Stimulated activated CD4-positive, alpha-beta T cell treated with anti-CD3 and anti-CD28 coated beads, TNF-alpha, amount 100 ng/mL, for 48 hours (primary cell): ENCODE measurements at regions not wholly inside any gene's neighbourhood (a gene's known extent, or its start where the extent isn't known, plus 50 kb on each side); places are given as distances from the start of the nearest gene placed in this dataset.
"Not testable (repeated sequence)": the region's sequence is repeated elsewhere in the genome, so short reads cannot be mapped to it uniquely, and the experiment has no call there.

Experiments
- DNase-seq, 3 donors: peaks; one replicate each; pipeline ENCODE4 v3.0.0-alpha.2; 2020; ENCODE audit warnings: low read depth in 3 of 3

DNA sequence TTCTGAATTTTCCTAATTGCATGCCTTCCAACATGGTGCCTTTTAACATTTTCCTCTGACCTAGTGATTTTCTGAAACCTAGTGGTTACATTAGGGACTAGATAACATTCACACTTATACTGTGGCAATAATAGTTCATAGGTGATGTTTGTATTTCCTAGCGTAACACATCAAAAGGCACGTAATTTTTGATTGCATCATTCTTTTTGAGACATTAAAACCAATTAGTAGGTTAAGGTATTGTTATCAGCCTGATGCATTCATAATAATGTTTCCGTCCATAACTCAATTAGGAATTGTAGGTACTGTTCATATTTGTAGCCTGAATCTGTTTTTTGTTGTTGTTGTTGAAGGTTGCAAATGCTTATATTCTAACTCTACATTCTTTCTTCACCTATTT lies 192.4 kb downstream of the ANXA1 start:
- DNase-seq = no peak

DNA sequence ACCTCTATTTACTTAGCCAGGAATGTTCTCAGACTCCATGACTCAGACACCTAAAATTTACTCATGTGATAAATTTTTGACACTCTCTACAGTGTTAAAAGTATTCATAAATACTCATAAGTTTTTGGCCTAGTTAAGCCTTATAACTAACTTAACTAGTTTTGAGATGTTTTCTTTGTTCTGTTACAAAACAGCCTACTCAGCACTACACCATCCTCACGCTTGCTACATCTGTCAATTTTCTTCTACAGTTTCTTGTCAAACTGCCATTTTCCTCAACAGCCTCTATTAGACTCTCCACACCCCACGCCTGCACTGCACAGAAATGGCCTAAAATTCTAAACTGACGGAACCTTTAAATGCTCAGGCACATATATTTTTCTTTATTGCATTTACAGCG lies 195.5 kb downstream of the ANXA1 start:
- DNase-seq = no peak

DNA sequence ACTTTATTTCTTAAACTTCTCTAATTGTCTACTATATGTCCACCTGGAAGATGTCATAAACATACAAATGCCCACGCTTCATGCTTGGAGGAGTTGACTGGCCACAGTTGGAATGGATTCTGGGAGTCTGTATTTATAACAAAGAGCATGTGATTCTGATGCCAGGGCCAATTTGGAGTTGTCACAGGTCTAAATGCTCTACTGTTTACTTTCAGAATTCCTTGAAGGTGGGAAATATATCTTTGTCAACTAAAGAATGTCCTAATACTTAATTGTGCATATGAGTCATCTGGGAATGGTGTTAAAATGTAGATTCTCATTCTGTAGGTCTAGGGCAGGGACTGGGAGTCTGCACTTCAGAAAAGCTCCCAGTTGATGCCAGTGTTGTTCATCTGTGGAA lies 196.1 kb downstream of the ANXA1 start:
- DNase-seq = no peak

DNA sequence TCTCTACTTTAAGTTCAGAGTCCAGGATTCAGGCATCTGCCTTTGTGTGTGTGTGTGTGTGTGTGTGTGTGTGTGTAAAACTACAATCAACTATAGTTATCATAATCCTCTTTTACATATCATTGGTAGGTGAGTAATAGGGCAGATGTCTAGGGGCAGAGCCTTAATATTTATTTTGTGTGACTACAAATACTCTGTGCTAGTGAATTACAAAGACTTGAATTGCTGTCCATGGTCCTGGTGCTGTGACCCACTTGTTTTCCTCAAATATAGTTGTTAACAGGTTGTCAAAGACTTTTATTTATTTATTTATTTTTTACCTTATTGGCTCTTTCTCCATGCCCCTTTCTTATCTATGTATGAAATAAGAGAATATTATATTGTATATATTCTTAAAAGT lies 196.8 kb downstream of the ANXA1 start:
- DNase-seq = no peak

DNA sequence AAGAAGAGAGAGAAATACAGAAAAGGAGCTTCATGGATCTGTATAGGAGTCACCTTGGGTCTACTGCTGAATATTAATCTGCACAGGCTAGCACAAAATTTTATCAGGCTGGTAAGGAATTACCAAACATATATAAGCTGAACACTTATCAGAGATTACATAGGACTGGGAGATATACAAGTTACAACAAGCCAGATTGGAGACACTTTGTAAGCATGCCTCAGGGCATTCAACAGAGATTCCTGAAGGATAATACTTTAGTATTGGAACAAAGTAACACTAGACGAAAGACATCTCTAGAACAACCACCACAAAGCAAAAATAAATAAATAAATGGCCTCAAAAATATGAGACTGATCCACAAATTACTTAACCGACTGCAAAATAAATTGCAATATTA lies 197.8 kb downstream of the ANXA1 start:
- no peak for DNase-seq

DNA sequence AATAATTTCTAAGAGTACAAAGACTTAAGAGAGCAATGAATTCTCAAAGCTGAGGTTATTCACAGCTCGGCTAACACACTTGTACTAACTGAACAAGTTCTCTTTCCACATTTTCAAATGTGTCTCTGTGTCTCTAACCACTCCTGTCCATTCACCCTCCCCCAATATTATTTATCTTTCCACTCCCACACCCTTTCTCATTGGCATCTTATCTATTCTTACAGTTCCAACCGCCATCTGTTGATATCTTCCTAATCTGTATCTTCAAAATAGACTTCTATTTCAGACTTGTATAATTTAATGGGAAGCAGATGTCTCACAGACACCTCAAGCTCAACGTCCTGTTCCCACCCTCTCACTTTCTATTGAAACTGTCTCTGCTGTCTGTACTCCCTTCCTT lies 205.9 kb downstream of the ANXA1 start:
- DNase-seq = no peak

DNA sequence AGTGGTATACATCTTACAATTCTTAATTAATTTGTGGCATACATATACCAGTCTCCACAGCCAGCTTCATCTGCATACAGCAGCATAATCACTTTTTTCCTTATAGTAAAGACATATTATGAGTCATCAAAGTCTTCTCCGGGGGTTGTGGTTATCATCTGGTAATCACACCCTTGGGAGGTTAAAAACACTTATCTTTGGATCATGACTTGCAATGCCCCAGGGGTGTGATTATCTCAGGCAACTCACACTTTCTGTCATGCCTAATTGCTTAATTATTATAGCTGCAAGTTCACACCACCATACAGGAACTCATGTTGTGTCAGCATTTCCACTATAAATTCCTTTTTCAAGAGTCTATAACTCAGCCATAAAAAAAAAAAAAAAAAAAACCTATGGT lies 218.4 kb downstream of the ANXA1 start:
- DNase-seq = no peak

DNA sequence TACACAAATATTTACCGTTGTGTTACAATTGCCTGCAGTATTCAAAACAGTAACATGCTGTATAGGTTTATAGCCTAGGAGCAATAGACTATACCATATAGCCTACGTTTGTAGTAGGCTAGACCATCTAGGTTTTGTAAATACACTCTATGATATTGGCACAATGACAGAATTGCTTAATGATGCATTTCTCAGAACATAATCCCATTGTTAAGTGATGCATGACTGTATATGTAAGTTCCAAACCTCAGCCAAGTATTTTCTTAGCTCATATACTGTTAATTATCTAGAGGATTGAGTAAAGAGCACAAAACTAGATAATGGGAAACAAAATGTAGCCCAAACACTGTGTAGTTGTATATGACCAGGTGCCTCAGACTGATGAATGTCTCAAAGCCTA lies 220.1 kb downstream of the ANXA1 start:
- DNase-seq = no peak

DNA sequence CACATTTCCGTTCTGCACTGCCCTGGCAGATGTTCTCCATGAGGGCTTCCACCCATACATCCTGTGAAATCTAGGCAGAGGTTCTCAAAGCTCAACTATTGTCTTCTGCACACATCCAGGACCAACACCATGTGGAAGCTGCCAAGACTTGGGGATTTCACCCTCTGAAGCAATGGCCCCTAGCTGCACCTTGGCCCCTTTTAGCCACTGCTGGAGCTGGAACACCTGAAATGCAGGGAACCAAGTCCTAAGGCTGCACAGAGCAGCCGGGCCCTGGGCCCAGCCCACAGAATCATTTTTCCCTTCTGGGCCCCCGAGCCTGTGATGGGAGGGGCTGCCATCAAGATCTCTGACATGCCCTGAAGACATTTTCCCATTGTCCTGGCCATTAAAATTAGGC lies 228.7 kb downstream of the ANXA1 start:
- DNase-seq = no peak

DNA sequence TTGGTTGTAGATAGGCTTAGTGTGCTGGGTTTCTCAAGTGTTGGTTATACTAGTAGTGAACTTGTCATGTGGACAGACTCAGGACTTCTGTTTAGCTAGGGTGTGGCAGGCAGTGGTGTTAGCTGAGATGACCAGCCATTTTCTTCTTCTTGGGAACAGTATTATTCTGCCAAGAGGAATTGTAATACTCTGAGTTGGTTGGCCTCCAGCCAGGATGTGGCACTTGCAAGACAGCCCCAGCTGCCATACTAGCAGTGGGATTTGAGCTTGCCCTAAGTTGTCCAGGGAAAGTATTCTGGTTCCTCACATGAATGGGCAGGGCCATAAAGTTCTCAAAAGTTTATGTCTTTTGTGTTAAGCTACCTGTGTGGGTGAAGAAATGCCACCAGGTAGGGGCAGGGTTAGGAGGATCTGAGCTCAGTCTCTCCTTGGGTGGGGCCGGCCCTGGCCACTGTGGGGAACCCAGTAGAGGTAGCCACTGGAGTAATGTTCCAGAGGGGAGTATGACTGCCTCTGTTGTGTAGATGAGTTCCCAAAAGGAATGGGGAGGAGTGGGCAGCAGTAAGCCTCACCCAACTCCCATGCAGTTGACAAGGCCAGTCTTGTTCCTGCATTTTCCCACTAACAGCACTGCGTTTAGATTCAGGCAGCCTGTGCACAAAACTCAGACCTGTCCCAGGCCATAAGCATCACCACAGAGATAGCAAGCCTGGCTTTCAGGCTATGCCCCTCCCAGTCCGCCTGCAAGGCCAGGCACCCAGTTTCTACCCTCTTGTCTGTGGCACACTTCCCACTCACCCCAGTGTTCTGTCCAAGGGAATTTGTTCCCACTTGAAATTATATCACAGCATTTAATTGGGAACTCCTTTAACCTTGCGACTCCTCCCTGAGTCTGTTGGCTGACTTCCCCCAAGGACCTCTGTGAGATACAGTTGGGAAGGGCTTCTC lies 250.7 kb downstream of the ANXA1 start:
- DNase-seq = no peak

DNA sequence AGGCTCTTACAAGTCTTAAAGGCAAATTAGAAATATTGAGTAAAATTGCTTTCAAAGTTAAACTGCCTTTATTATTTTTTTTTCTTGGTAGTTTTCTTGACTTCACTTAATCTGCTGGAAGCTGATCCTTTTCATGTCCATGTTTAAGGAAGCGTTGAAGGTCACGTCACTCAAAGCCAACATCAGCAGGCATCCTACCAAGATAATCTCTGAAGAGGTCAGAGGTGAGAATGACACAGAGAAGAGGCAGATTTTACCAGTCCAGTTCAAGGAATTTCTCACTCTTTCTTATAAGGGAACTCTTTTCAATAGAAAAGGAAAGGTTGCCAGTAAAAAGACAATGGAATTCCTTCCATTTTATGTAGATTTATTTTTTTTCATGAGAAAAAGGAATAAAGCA lies 259.8 kb downstream of the ANXA1 start:
- no peak for DNase-seq

DNA sequence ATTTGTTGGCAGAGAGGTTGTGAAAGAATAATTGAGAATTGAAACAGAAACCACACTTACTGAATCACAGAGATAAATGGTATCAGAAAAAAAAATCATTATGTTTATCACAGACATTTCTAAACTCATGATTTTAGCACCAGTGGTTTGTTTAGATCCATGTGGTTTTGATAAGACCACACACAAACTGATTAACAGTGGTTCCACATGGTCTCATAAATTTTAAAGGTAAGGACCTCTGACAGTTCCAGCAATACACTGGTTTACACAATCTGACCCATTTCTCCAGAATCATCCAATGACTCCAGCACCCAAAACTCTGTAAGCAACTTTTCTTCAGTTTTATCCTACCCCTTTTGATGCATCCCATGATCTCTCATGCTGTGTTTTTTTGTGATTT lies 261.2 kb downstream of the ANXA1 start:
- DNase-seq = no peak

DNA sequence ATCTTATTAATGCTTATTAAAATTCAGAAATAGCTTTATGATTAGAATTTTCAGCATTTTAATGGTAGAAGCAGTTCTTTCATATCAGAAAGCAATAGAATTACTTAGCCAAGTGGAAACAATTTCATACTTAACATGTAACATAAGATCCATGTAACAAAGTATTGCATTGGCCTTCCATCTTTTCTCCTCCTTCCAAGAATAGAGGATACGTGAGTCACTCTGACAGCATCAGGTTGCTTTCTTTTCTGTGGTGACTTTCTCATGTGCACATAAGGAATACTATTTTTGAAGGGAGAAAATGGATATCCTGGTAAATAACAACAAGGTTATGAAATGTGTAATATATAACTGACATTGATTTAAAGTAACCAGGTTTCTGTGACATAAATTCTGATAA lies 272.2 kb downstream of the ANXA1 start:
- DNase-seq = no peak

DNA sequence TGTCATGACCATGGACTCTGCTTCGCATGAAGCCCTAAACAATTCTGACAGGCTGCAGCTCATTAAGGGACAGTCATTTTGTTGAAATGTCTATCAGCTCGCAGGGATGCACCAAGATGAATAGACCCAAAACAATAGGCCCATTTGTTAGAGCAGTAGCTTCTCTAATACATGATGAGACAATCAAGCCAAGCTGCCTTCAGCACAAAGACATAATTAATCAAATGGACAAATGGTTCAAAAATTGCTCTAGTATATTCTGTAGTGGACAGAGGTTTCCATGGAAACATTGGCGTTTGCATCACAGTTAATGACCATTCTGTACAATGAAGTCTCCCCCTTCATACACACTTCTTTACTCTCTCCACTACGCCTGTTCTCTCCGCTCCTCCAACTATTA lies 274.6 kb downstream of the ANXA1 start:
- DNase-seq = no peak

DNA sequence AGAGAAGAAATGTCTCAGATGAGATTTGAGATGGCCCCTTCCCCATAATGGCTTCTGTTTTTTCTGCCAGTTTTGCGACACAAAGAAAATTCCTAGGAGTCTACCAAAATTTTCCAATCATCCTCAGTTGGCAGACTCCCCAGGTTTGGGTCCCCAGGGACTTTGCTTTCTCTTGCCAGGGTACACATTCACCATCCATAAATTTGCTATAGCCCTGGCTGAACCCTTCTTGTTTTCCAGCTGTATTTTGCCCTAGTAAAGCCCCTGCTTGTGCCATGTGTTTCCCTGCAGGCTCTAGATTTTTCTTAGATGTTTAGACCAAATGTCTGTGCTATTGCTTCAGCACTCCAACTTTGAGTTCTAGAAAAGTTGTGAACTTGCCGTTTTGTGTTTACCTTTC lies 283.2 kb downstream of the ANXA1 start:
- DNase-seq = no peak

DNA sequence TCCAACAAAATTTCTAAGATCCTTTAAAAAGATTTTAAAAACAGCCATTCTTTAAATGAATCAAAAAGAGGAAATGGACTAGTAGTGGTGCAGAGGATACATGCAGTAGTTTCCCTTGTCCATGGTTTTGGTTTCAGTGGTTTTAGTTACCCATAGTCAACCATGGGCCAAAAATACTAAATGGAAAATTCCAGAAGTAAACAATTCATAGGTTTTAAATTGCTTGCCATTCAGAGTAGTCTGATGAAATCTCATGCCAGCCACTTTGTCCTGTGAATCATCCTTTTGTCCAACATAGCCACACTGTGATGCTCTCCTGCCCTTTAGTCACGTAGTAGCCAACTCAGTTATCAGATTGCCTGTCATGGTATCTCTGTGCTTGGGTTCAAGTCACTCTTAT lies 286.1 kb downstream of the ANXA1 start:
- no peak for DNase-seq

DNA sequence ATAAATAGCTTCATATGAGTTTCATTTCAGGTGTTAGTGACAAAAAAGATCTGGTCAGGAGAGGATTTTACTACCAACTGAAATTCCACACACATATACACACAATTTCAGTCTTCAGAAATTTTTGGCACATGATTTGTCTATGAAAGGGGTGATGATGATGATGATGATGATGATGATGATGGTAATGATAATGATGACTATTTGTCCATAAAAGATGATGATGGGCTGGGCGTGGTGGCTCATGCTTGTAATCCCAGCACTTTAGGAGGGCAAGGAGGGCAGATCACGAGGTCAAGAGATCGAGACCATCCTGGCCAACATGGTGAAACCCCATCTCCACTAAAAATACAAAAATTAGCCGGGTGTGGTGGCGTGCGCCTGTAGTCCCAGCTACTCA lies 288.2 kb downstream of the ANXA1 start:
- DNase-seq = not testable (repeated sequence)

DNA sequence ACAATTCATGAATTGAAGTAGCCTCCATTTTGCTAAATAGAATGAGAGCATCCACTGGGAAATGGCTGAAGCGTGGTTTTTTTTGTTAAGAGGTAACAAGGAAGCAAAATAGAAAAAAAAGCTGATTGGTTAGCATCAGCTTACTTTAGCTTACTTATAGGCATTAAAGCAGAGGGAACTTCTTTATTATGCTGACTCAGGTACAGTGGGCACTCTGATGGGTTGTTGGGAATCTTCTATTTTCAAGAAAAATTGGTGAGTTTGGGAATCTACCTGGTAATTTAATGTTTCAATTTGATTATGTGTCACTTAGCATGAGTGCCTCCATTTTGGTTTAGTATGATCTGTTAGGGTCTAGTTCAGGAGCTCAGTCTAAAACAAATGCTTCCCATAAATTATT lies 289.6 kb downstream of the ANXA1 start:
- no peak for DNase-seq

DNA sequence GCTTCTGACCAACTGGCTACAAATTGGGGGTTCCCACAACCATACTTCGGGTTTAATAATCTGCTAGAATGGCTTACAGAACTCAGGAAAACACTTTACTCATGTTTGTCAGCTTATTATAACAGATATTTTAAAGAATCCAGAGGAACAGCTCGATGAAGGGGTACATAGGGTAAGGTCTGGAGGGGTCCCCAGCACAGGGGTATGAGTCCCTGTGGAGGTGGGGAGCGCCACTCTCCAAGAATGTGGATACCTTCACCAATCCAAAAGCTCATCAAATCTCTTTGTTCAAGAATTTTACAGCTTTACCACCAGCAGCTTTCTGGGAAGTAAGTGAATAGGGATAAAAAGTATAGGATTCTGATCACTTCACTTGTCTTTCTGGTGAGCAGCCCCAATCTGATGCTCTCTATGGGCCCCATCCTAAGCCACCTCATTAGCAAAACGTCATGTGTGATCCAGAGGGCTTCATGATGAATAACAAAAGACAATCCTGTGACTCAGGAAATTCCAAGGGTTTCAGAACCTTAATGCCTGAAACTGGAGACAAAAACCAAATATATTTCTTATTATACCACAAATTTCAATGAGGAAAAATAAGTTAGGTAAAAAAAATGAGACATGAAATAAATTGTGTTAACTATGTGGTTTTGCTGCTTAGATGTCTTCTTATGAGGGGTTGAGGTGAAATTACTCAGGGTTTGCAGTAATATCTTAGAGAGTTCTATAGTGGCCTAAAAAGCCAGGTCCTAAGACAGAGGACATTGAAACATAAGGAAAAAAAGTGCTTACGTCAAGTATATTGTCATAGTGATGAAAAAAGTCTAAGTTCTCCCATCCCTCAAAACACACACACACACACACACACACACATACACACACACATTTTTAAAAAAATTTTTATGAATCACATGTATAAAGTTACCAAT lies 290.5 kb downstream of the ANXA1 start:
- DNase-seq = no peak

DNA sequence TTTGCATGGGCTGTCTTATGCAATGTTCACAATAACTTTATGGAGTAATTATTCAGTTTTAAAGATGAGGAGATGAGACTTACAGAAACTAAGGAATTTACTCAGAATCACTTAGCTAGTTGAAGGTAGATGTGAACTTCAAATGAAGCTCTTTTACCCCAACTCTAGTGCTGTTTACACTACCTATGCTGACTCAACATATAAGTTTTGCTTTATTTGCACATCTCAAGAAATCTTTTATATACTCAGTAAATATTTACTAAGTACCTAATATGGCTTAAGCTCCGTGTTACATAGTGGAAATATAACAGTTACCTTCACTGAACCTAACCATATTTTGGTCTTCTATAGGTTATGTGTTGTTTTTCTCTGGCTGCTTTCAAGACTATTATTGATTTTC lies 293.2 kb downstream of the ANXA1 start:
- DNase-seq = no peak

DNA sequence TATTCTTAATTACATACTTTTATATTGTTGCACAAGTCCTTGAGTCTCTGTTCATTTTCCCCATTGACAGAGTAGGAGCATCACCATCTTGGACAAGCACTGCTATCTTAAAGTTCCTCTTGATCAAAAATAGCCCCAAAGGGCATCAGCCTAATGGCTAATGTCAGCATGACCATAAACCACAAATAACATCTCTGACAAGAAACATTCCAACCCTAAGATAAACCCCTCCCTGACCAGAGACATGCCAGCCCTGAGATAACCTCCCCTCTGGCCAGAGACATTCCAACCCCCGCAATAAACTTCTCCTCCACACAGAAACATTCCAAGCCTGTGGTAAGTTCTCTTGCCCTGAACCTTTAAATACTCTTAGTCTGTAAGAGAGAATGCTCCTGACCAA lies 293.7 kb downstream of the ANXA1 start:
- not testable (repeated sequence) for DNase-seq

DNA sequence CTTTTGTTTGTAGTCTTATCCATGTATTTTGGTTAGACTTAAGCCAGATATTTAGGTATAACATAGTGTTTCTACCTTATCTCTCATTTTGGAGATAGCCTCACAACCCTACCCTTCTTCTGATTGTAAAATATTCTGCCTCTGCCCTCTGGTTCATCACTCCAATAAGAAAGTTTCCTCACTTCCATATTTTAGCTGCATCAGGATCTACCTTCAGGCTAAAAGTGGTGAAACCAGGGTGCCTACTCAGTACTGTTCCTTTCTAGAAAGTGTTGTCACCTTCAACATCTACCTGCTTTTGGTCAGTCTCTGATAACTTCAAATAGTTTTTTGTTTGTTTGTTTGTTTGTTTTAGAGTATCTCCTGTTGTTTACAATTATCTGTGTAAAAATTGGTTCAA lies 294.6 kb downstream of the ANXA1 start:
- DNase-seq = no peak

DNA sequence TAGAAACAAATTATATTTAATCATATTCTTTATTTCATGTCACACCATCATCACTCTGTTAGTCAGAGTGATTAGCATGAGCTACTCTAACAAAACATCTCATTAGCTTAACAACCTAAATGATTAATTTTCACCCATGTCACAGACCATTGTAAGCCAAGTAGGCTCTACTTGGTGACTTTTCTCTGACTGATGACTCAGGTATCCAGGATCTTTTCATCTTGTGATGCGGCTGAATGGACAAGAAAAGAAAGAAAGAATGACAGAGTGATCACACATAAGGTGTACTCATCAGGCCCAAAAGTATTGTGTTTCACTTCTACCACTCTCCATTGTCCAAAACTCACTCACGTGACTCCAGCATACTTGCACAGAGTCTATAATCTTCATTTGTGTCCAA lies 299.3 kb downstream of the ANXA1 start:
- DNase-seq = no peak
